Calu3 (cell line): ENCODE measurements at regions not wholly inside any gene's neighbourhood (a gene's known extent, or its start where the extent isn't known, plus 50 kb on each side); places are given as distances from the start of the nearest gene placed in this dataset.

ENCODE experiments used
- BruUV-seq: library from RNA; stranded (reverse); fragments of 400-500 nt; replicated peaks from 2 replicates; lab custom pipeline; 2021; lab: Mats Ljungman, UMichigan
- CTCF ChIA-PET: fragments of 300-600 bp; sonication (Branson Sonifier 250); formaldehyde crosslinking; loops from one replicate; lab custom pipeline; 2022; ENCODE audit warnings: antibody characterized with exemption; lab: Charles Lee
- DNase-seq: peaks from one replicate; pipeline ENCODE4 v3.0.0; 2022
- H3K27ac Mint-ChIP-seq: one replicate; pipeline ENCODE4 v1.8.0; 2022; ENCODE audit warnings: mixed read lengths; ENCODE audit not compliant: unreplicated experiment
- H3K27me3 Mint-ChIP-seq: one replicate; pipeline ENCODE4 v1.8.0; 2022; ENCODE audit warnings: mixed read lengths; ENCODE audit not compliant: unreplicated experiment
- H3K36me3 Mint-ChIP-seq: one replicate; pipeline ENCODE4 v1.8.0; 2022; ENCODE audit warnings: mild to moderate bottlenecking, moderate library complexity, mixed read lengths; ENCODE audit not compliant: insufficient read depth, unreplicated experiment
- H3K4me1 Mint-ChIP-seq: one replicate; pipeline ENCODE4 v1.8.0; 2022; ENCODE audit warnings: mild to moderate bottlenecking, low read depth, mixed read lengths; ENCODE audit not compliant: unreplicated experiment
- H3K4me3 Mint-ChIP-seq: one replicate; pipeline ENCODE4 v1.8.0; 2022; ENCODE audit warnings: mild to moderate bottlenecking, low read depth, moderate library complexity, mixed read lengths; ENCODE audit not compliant: unreplicated experiment
- H3K9me3 Mint-ChIP-seq: one replicate; pipeline ENCODE4 v1.8.0; 2022; ENCODE audit warnings: low read depth, mixed read lengths; ENCODE audit not compliant: unreplicated experiment
- intact Hi-C: fragments of 100-400 bp; cut with micrococcal nuclease; formaldehyde crosslinking; loops from one replicate; pipeline ENCODE4 v1.10.0; 2022; ENCODE audit not compliant: unreplicated experiment
- TF ChIP-seq, protein P1 (sequence below): fragments of 200-600 bp; IDR thresholded peaks from one replicate; pipeline ENCODE4 v1.8.0; 2022; ENCODE audit warnings: antibody characterized with exemption; ENCODE audit not compliant: unreplicated experiment

GRCh38 chr18:76587879-76588271 is 92.8 kb upstream of the ZNF516 start:
- TF ChIP-seq, protein P1, sequence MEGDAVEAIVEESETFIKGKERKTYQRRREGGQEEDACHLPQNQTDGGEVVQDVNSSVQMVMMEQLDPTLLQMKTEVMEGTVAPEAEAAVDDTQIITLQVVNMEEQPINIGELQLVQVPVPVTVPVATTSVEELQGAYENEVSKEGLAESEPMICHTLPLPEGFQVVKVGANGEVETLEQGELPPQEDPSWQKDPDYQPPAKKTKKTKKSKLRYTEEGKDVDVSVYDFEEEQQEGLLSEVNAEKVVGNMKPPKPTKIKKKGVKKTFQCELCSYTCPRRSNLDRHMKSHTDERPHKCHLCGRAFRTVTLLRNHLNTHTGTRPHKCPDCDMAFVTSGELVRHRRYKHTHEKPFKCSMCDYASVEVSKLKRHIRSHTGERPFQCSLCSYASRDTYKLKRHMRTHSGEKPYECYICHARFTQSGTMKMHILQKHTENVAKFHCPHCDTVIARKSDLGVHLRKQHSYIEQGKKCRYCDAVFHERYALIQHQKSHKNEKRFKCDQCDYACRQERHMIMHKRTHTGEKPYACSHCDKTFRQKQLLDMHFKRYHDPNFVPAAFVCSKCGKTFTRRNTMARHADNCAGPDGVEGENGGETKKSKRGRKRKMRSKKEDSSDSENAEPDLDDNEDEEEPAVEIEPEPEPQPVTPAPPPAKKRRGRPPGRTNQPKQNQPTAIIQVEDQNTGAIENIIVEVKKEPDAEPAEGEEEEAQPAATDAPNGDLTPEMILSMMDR = no peak
- Mint-ChIP-seq H3K9me3 (no peaks in the 10 kb centered on the region), H3K27ac (no peak overlapping the region), H3K27me3 (peaks cover 46% of the 10 kb centered on the region), H3K4me1 (peaks cover 13% of the 10 kb centered on the region), H3K4me3 (no peak overlapping the region), H3K36me3 (no peaks in the 10 kb centered on the region)
- no TSS peak for BruUV-seq
- intact Hi-C loops = no loop called here
- CTCF ChIA-PET = no interaction called here
- no peak for DNase-seq

GRCh38 chr18:76587147-76587878 is 92.3 kb upstream of the ZNF516 start:
- BruUV-seq = no TSS peak
- CTCF ChIA-PET = no interaction called here
- Mint-ChIP-seq H3K4me3 (no peak overlapping the region), H3K9me3 (no peaks in the 10 kb centered on the region), H3K27ac (no peak overlapping the region), H3K4me1 (peaks cover 8% of the 10 kb centered on the region), H3K27me3 (peaks cover 46% of the 10 kb centered on the region), H3K36me3 (no peaks in the 10 kb centered on the region)
- DNase-seq = no peak
- TF ChIP-seq, protein P1 = no peak
- intact Hi-C loops = no loop called here

GRCh38 chr18:76584414-76585310 is 89.6 kb upstream of the ZNF516 start:
- H3K27me3 Mint-ChIP-seq = peaks cover 47% of the 10 kb centered on the region
- intact Hi-C loops = no loop called here
- no peak overlapping the region for H3K4me3 Mint-ChIP-seq
- DNase-seq = no peak
- H3K4me1 Mint-ChIP-seq = peaks cover 8% of the 10 kb centered on the region
- BruUV-seq = no TSS peak
- no peak overlapping the region for H3K27ac Mint-ChIP-seq
- TF ChIP-seq, protein P1 = no peak
- no peaks in the 10 kb centered on the region for H3K9me3 Mint-ChIP-seq
- CTCF ChIA-PET = interaction anchor here (0.6 kb wide), 1 partner anchor 259 kb away, joined by 4 read pairs; no protein-coding TSS in a partner anchor
- H3K36me3 Mint-ChIP-seq = no peaks in the 10 kb centered on the region

- Mint-ChIP-seq H3K4me3 (no peak overlapping the region), H3K27ac (no peak overlapping the region), H3K27me3 (peaks cover 47% of the 10 kb centered on the region), H3K36me3 (no peaks in the 10 kb centered on the region), H3K9me3 (no peaks in the 10 kb centered on the region), H3K4me1 (no peaks in the 10 kb centered on the region)
- CTCF ChIA-PET = no interaction called here
- no TSS peak for BruUV-seq
- DNase-seq = no peak
- TF ChIP-seq, protein P1 = no peak
- intact Hi-C loops = no loop called here
These were observed 86.2 kb upstream of the ZNF516 start for GRCh38 chr18:76581261-76581660.
